GM10266 (cell line): ENCODE measurements at regions not wholly inside any gene's neighbourhood (a gene's known extent, or its start where the extent isn't known, plus 50 kb on each side); places are given as distances from the start of the nearest gene placed in this dataset.

Experiments
- DNase-seq: peaks from one replicate; pipeline ENCODE4 v3.0.0; 2012; ENCODE audit errors: extremely low spot score
- TF ChIP-seq, protein P1 (sequence below): IDR thresholded peaks from 2 replicates; pipeline ENCODE4 v1.5.1; 2012; ENCODE audit warnings: mild to moderate bottlenecking, low read depth; ENCODE audit not compliant: control insufficient read depth, insufficient read depth; ENCODE audit errors: missing control alignments

DNA sequence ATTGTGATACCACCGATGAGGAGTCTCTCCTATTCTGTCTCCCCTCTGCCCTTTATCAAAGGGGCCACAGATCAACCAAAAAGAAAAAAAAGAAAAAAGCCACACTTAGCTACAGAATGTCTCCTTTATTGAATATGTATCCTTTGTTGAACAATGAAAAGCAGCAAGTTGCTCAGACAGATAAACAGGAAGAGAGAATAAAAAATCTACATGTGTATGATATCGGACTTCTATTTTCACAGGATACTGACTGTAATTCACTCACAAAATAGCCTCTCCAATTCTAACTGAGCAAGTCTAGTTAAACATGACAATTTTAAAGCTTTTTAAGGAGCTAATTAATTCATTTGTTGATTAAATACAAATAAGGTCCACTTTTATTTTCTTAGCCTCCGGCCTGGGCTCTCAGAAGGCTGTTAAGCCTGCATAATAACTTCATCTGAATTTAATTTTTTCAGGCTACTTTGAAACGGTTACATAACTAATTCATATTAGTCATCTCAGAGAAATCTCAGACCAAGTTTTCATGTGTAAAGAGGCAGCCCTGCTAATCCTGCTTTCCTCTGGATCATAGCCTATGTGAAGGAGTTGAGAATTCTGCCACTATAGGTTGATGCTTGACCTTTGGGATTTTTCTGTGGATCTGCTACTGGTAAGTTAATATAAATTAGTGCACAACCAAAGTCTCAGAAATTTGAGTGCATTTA, 304.1 kb upstream of the NR5A2 start:
- no peak for DNase-seq
- TF ChIP-seq, protein P1, sequence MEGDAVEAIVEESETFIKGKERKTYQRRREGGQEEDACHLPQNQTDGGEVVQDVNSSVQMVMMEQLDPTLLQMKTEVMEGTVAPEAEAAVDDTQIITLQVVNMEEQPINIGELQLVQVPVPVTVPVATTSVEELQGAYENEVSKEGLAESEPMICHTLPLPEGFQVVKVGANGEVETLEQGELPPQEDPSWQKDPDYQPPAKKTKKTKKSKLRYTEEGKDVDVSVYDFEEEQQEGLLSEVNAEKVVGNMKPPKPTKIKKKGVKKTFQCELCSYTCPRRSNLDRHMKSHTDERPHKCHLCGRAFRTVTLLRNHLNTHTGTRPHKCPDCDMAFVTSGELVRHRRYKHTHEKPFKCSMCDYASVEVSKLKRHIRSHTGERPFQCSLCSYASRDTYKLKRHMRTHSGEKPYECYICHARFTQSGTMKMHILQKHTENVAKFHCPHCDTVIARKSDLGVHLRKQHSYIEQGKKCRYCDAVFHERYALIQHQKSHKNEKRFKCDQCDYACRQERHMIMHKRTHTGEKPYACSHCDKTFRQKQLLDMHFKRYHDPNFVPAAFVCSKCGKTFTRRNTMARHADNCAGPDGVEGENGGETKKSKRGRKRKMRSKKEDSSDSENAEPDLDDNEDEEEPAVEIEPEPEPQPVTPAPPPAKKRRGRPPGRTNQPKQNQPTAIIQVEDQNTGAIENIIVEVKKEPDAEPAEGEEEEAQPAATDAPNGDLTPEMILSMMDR, result no peak

DNA sequence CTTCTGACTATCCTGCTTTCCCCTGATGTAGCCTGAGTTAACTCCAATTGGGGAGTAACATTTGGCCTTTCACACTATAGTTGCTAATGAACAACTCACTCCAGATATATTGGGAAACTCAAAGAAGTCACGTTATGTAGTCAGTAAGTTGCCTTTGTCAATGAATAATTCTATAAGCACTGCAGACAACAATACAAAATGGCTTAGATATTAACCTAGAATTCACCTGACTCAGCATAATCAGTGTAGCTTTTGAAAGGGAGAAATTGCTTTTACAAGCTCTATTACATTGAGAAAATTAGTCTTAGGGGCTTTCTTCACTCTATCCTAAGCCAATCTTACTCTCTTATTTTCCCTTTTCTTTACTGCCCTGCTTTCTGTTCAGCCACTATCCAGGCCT, 303.5 kb upstream of the NR5A2 start:
- TF ChIP-seq, protein P1, result no peak
- DNase-seq, result no peak

DNA sequence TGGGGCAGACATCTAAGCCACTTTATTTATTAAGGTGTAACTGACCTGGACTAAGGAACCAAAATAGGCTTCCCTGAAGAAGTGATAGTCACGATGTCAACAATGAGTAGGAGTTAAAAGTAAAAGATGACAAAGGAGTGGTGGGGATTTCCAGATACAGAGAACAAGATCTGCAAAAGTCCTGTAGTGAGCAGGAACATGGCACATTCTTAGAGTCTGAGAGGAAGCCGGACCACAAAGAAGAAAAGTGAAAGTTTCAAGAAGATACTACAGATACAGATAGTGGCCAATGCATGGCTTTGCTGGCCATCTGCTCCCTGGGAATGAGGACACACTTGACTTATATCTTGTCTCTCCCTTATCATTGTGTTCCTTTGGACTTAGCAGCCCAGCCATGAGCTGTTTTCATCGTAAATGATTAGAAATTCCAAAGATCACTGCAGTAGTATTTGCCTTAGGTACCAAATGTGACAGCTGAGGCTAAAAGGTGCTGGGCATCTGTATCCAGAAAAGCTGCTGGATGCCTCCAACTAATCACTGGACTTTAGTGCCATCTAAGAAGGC, 302.4 kb upstream of the NR5A2 start:
- TF ChIP-seq, protein P1, result no peak
- peak; percentile 24 for DNase-seq

DNA sequence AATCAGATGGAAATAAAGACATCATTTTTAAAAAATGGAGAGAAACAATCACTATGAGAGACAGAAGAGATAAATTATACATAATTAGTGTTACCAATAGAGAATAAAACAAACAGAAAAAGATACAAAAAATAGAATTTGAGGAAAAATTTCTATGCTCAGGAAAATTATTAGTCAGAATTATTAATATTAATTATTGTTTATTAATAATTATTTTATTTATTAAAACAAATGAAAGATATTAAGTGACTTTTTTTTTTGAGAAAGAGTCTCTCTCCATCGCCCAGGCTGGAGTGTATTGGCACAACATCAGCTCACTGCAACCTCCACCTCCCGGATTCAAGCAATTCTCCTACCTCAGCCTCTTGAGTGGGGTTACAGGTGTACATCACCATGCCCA, 299.8 kb upstream of the NR5A2 start:
- TF ChIP-seq, protein P1, result no peak

DNA sequence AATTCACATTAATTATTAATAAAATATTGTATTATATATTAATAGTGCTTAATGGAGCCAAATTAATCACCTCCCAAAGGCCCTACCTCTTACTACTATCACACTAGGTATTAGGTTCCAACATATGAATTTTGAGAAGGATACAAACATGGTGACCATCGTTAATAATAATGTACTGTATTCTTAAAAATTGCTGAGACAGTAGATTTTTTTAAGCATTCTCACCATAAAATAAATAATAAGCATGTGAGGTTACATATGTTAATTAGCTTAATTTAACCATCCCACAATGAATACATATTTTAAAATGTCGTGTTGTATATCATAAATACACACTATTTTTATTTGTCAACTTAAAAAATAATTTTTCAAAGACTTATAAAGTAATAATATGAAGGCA, 299.2 kb upstream of the NR5A2 start:
- TF ChIP-seq, protein P1, result no peak

More for the DNA sequence above, 299.8 kb upstream of the NR5A2 start:
- DNase-seq, result no peak

DNA sequence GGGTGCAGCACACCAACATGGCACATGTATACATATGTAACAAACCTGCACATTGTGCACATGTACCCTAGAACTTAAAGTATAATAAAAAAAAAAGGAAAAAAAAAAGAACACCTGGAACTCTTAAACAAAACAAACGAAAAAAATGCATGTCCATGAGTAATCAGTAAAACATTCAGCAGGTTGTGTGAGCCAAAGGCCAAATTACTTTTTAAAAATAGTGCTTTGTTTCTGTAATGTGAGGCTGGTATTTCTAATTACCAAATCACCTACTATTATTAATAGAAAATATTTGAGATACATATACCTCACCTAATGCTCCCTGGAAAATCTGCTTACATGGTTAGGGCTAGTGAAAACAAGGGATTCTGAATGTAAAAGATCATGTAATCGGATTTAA, 294.4 kb upstream of the NR5A2 start:
- TF ChIP-seq, protein P1, result no peak
- DNase-seq, result no peak

More for the DNA sequence above, 299.2 kb upstream of the NR5A2 start:
- no peak for DNase-seq

DNA sequence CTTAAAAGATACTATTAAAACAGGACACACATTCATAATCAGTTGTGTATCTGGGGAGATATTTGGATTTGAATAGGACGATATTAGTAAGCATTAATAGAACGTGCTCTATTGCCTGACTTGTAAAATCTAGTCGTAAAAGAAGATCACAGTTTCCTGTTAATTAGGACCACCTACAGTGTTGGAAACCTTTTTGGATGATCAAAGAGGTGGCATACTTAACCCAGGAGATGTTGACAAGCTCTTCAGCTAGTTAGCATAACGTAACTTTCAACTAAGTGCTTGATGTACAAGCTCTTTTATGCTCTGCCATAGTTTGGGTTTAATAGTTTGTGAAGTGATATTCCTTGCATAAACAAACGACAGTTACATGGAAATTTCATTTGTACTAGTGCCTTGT, 293.3 kb upstream of the NR5A2 start:
- TF ChIP-seq, protein P1, result no peak
- no peak for DNase-seq
